HG02943 (cell line): ENCODE measurements at regions not wholly inside any gene's neighbourhood (a gene's known extent, or its start where the extent isn't known, plus 50 kb on each side); places are given as distances from the start of the nearest gene placed in this dataset.
"Not testable (repeated sequence)": the region's sequence is repeated elsewhere in the genome, so short reads cannot be mapped to it uniquely, and the experiment has no call there.

Experiments used
- ATAC-seq: cut with Tn5 transposase; IDR thresholded peaks from one replicate; pipeline ENCODE4 v1.9.1; 2021; ENCODE audit warnings: mild to moderate bottlenecking, low read depth, moderate library complexity; ENCODE audit not compliant: unreplicated experiment

GRCh38 chr18:70973626-70974025 is 684.8 kb downstream of the SOCS6 start:
- no peak for ATAC-seq

GRCh38 chr18:70966419-70966818 is 677.6 kb downstream of the SOCS6 start:
- no peak for ATAC-seq

- ATAC-seq = no peak
Measured at GRCh38 chr18:70961939-70962338, 673.1 kb downstream of the SOCS6 start.

- no peak for ATAC-seq
Measured at GRCh38 chr18:70956554-70956953, 667.7 kb downstream of the SOCS6 start.

GRCh38 chr18:70936160-70936559 is 647.3 kb downstream of the SOCS6 start:
- ATAC-seq = no peak

- no peak for ATAC-seq
Measured at GRCh38 chr18:70931942-70932814, 643.3 kb downstream of the SOCS6 start.

GRCh38 chr18:70920840-70921374 is 632.1 kb downstream of the SOCS6 start:
- ATAC-seq = no peak

- ATAC-seq = no peak
Measured at GRCh38 chr18:70907673-70908072, 618.8 kb downstream of the SOCS6 start.

GRCh38 chr18:70892381-70892780 is 603.5 kb downstream of the SOCS6 start:
- no peak for ATAC-seq

- ATAC-seq = no peak
Measured at GRCh38 chr18:70870292-70870691, 581.4 kb downstream of the SOCS6 start.

- ATAC-seq = no peak
Measured at GRCh38 chr18:70848329-70848728, 559.5 kb downstream of the SOCS6 start.

GRCh38 chr18:70840649-70841048 is 551.8 kb downstream of the SOCS6 start:
- ATAC-seq = no peak

GRCh38 chr18:70827632-70828031 is 538.8 kb downstream of the SOCS6 start:
- no peak for ATAC-seq

- ATAC-seq = no peak
Measured at GRCh38 chr18:70826571-70826970, 537.7 kb downstream of the SOCS6 start.

- ATAC-seq = no peak
Measured at GRCh38 chr18:70822691-70823090, 533.8 kb downstream of the SOCS6 start.

GRCh38 chr18:70822117-70822516 is 533.3 kb downstream of the SOCS6 start:
- no peak for ATAC-seq

GRCh38 chr18:70808481-70809056 is 519.7 kb downstream of the SOCS6 start:
- no peak for ATAC-seq

GRCh38 chr18:70781860-70782453 is 493.1 kb downstream of the SOCS6 start:
- ATAC-seq = peak; percentile 68

- not testable (repeated sequence) for ATAC-seq
Measured at GRCh38 chr18:70766254-70766653, 477.4 kb downstream of the SOCS6 start.

GRCh38 chr18:70762812-70763211 is 474.0 kb downstream of the SOCS6 start:
- no peak for ATAC-seq

- no peak for ATAC-seq
Measured at GRCh38 chr18:70758780-70759179, 469.9 kb downstream of the SOCS6 start.
